Lower leg skin (tissue), 3 donors: ENCODE measurements at regions not wholly inside any gene's neighbourhood (a gene's known extent, or its start where the extent isn't known, plus 50 kb on each side); places are given as distances from the start of the nearest gene placed in this dataset.

Source experiments
- POLR2A ChIP-seq, 2 donors: fragments of 450-650 bp; IDR thresholded peaks; one replicate each; pipeline ENCODE4 v1.6.1; 2016 to 2017; ENCODE audit warnings: antibody characterized with exemption in 2 of 2, mild to moderate bottlenecking in 1 of 2, moderate library complexity in 1 of 2
- TF ChIP-seq, protein P1 (sequence below), 3 donors: fragments of 450-650 bp; IDR thresholded peaks; one replicate each; pipeline ENCODE4 v1.5.1; 2016; ENCODE audit warnings: antibody characterized with exemption in 3 of 3, mild to moderate bottlenecking in 3 of 3, moderate library complexity in 2 of 3

DNA sequence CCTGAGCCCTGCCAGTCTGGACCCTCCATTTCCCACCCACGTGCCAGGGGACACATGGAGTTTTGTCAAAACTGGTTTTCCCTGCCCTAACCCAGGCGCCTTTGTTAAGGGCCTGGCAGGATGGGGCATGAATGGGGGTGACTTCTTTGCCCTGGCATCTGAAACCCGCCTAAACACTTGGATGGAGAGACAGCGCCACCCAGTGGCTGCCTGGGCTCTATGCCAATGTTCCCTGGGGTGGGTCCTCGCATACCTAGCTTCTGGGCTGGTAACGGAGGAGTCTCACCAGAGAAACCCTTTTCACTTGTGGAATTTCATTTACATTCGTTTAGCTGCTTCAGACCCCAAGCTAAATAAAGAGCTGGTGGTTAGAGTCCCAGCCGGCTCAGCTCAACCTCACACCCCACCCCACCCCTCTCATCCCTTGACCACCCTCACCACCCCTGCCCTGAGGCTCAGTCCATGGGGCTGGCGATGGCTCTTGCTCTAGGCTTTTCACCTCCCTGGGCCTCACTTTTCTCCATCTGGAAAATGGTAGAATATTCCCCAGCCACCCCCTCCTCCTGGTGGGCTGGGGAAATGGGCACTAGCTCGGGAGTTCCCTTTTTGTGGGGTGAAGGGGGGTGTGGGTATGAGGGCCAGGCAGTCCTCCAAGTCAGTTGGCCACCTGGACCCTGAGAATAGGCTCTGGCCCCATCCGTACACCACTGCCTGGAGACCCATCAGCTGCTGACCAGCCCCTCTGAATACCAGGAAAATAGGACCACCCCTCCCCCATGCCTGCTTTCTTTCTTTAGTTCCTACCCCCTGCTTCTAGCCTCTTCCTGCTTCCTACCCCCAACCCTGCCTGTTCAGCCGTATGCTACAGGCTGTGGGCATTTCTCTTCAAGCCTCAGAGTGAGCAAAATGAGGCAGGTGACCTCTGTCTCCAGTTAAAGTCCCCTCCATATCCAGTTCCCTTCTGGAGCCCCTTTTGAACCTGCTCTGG, 57.1 kb upstream of the PJA1 start:
- TF ChIP-seq, protein P1, sequence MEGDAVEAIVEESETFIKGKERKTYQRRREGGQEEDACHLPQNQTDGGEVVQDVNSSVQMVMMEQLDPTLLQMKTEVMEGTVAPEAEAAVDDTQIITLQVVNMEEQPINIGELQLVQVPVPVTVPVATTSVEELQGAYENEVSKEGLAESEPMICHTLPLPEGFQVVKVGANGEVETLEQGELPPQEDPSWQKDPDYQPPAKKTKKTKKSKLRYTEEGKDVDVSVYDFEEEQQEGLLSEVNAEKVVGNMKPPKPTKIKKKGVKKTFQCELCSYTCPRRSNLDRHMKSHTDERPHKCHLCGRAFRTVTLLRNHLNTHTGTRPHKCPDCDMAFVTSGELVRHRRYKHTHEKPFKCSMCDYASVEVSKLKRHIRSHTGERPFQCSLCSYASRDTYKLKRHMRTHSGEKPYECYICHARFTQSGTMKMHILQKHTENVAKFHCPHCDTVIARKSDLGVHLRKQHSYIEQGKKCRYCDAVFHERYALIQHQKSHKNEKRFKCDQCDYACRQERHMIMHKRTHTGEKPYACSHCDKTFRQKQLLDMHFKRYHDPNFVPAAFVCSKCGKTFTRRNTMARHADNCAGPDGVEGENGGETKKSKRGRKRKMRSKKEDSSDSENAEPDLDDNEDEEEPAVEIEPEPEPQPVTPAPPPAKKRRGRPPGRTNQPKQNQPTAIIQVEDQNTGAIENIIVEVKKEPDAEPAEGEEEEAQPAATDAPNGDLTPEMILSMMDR (IDR thresholded peaks at IDR 0.05): no peak
- TF ChIP-seq POLR2A (IDR thresholded peaks at IDR 0.05): no peak
